ENCODE measurements at regions not wholly inside any gene's neighbourhood (a gene's known extent, or its start where the extent isn't known, plus 50 kb on each side); places are given as distances from the start of the nearest gene placed in this dataset.

- FAIRE-seq, result no peak
- intact Hi-C loops (cut with DNase I), result no loop called here
- DNase-seq, result no peak
- Histone ChIP-seq H3K4me1 (no peaks in the 10 kb centered on the region), H3K27me3 (no peaks in the 10 kb centered on the region), H3K27ac (no peak overlapping the region), H3K4me3 (no peak overlapping the region), H3K36me3 (no peaks in the 10 kb centered on the region), H3K9me3 (no peaks in the 10 kb centered on the region)
- no peak for TF ChIP-seq CTCF (IDR thresholded peaks at IDR 0.05)
- ATAC-seq, result no peak
Measured at GRCh38 chr10:4482659-4483058, 343.3 kb upstream of the AKR1E2 start.

- Histone ChIP-seq H3K4me1 (no peaks in the 10 kb centered on the region), H3K27ac (no peak overlapping the region), H3K27me3 (no peaks in the 10 kb centered on the region), H3K36me3 (no peaks in the 10 kb centered on the region), H3K4me3 (no peak overlapping the region), H3K9me3 (no peaks in the 10 kb centered on the region)
- ATAC-seq (no peak), FAIRE-seq (no peak), DNase-seq (no peak)
- TF ChIP-seq CTCF (IDR thresholded peaks at IDR 0.05), result no peak
- intact Hi-C loops (cut with DNase I), result no loop called here
Measured at GRCh38 chr10:4481192-4481591, 344.8 kb upstream of the AKR1E2 start.

GRCh38 chr10:4479342-4479741, 346.7 kb upstream of the AKR1E2 start:
- WGBS, 2 donors, result 63 to 69% methylated on average over 5 of the region's 5 CpGs
- Histone ChIP-seq H3K36me3 (no peaks in the 10 kb centered on the region), H3K27ac (no peak overlapping the region), H3K9me3 (no peaks in the 10 kb centered on the region), H3K4me3 (no peak overlapping the region), H3K4me1 (no peaks in the 10 kb centered on the region), H3K27me3 (no peaks in the 10 kb centered on the region)
- ATAC-seq (no peak), FAIRE-seq (no peak), DNase-seq (no peak)
- TF ChIP-seq CTCF (IDR thresholded peaks at IDR 0.05), result no peak
- intact Hi-C loops (cut with DNase I), result no loop called here

- Histone ChIP-seq H3K4me1 (no peaks in the 10 kb centered on the region), H3K27me3 (no peaks in the 10 kb centered on the region), H3K36me3 (no peaks in the 10 kb centered on the region), H3K4me3 (no peak overlapping the region), H3K27ac (no peak overlapping the region), H3K9me3 (no peaks in the 10 kb centered on the region)
- 49 to 56% methylated on average over 4 of the region's 4 CpGs for WGBS, 2 donors
- ATAC-seq, result no peak
- no peak for DNase-seq
- FAIRE-seq, result no peak
- no peak for TF ChIP-seq CTCF (IDR thresholded peaks at IDR 0.05)
- intact Hi-C loops (cut with DNase I), result no loop called here
Measured at GRCh38 chr10:4477664-4478063, 348.3 kb upstream of the AKR1E2 start.

- Histone ChIP-seq H3K4me1 (no peaks in the 10 kb centered on the region), H3K4me3 (no peak overlapping the region), H3K9me3 (no peaks in the 10 kb centered on the region), H3K27ac (no peak overlapping the region), H3K27me3 (no peaks in the 10 kb centered on the region), H3K36me3 (no peaks in the 10 kb centered on the region)
- TF ChIP-seq CTCF (IDR thresholded peaks at IDR 0.05), result no peak
- WGBS, 2 donors, result 70 to 83% methylated on average over 13 of the region's 13 CpGs
- ATAC-seq (no peak), DNase-seq (no peak), FAIRE-seq (no peak)
- intact Hi-C loops (cut with DNase I), result no loop called here
Measured at GRCh38 chr10:4475827-4476490, 350.0 kb upstream of the AKR1E2 start.

Data from pancreas (tissue), 10 donors.